Epidermal melanocyte (primary cell): ENCODE measurements at regions not wholly inside any gene's neighbourhood (a gene's known extent, or its start where the extent isn't known, plus 50 kb on each side); places are given as distances from the start of the nearest gene placed in this dataset.
"Not testable (repeated sequence)": the region's sequence is repeated elsewhere in the genome, so short reads cannot be mapped to it uniquely, and the experiment has no call there.

Experiments used
- DNase-seq: peaks from one replicate; pipeline ENCODE4 v3.0.0; 2011; ENCODE audit warnings: low spot score; ENCODE audit not compliant: insufficient read length

DNA sequence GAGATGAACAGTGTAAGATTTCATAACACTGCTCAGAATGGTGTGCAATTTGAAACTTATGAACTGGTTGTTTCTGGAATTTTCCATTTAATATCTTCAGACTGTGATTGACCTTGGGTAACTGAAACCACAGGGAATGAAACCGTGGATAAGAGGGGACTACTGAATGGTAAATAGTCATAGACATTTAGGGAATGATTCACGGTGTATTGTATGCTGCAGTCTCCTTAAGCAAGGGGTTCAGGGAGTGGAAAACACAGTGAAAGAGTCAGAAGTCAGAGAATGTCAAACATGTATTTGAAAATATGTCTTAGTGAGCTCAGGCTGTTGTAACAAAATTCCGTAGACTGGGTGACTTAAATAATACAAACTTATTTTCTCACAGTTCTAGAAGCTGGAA, 398.2 kb upstream of the DIPK2B start:
- no peak for DNase-seq

DNA sequence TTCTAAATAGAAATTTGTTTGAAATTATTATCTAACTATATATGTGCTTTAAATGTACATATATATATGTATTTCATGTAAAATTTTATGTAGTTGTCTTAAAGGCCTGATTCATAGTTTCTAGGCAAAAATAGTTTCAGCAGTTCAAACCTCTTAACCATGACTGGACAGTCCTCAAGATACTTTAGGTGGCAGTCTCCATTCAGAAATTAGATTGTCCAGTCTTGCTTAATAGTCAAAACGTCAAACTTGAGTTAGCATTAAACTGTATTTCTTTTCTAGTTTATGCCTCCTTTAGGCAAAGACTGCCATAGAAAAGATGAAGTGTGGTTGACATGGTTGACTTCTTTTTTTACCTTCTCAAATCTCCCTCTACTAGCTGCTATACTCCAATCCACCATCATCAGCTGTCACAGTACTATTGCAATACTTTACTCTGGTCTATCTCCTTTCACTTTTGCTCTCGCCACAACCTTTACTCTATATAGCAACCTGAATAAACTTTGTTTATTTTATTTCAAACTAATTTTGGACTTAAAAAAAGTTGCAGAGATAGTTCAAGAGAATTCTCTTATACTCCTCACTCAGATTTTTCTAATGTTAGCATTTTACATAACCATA, 395.6 kb upstream of the DIPK2B start:
- no peak for DNase-seq

DNA sequence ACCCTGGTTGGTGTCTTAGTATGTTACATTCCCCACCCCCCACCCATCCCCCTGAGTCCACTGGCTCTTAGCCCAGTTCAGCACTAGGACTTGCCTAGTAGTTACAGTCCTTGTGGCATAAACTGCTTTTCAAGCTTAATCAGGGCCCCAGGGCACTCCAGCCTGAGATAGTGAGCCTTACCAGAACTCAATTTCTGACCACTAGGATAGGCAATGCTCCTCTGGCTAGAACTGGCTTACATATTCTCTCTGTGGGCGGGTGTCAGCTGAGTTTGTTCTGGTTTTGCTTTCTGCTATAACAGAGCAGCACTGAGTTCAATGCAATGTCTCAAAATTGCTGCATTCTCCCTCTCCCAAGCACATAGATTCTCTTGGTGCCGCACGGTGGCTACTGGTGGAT, 391.4 kb upstream of the DIPK2B start:
- DNase-seq, result no peak

DNA sequence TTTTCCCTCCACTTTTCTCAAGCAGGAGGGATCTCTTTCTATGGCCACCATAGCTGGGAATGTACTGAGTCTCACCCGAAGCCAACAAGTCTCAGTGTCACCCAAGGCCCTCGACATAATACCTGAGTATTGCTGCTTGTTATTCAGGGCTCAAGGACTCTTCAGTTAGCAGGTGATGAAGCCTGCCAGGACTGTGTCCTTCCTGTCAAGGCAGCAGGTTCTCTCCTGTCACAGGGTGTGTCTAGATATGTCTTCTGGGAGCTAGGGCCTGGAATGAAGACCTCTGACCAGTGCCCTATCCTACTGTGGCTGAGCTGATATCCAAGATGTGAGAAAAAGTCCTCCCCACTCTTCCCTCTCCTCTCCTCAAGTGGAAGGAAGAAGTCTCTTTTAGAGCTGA, 391.0 kb upstream of the DIPK2B start:
- no peak for DNase-seq

DNA sequence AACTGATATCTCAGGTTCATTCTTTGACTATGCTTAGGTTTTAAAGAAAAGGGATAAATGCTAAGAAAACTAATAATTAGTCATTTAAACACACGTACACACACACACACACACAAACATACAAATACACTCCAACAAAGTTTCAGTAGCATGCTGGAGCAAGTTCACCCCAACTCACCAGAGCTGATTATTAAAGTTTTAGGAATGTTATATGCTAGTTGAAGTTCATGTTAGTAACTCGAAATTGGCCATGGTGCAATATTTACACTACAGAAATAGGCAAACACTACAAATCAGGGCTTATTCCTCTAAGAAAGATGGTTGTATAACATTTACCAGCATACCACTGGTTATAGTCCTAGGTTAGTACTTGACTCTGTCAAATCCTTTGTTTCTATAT, 384.0 kb upstream of the DIPK2B start:
- no peak for DNase-seq

DNA sequence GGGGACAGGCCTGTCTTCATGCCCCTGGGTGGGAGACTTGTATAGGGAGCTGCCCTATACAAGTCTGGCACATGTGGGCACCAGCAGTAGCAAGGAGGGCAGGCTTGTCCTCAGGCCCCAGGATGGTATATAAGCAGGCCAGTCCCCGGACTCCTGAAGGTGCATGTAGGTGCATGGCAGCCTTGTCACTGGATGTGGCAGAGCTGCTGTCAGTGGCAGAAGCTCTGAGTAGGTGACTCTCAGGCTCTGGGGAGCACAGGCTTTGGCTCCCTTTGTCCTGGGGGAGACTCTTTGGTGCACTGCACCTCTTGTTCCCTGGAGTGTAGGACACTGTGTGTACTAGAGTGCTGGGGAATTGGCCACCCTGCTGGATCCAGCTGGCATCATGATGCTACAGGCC, 376.7 kb upstream of the DIPK2B start:
- DNase-seq, result no peak

DNA sequence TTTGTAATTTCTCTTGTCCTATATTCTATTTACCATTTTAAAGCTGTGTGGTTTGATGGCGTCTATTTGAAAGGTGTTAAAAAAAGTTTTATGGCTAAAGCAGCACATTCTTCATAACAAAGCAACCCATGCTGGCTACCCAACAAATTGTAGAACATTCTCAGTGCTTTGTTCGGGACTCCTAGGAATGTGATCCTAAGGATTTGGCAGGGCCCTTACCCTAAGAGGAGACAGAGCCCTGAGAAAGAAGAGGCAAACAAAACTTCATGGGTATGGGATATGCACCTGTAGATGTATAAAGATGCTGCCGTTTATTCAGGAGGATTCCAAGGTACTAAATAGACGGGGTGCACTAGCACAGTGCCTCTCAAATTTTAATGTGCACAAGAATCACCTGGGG, 370.8 kb upstream of the DIPK2B start:
- no peak for DNase-seq

DNA sequence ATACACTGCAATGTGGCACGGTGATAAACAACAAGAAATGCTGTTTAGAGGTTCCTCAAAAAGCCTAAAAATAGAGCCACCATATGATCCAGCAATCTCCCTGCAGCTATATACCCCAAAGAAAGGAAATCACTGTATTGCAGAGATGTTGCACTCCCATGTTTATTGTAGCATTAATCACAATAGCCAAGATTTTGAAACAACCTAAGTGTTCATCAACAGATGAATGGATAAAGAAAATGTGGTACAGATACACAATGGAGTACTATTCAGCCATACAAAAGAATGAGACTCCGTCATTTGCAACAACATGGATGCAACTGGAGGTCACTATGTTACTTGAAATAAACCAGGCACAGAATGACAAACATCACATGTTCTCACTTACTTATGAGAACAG, 365.8 kb upstream of the DIPK2B start:
- DNase-seq, result no peak

DNA sequence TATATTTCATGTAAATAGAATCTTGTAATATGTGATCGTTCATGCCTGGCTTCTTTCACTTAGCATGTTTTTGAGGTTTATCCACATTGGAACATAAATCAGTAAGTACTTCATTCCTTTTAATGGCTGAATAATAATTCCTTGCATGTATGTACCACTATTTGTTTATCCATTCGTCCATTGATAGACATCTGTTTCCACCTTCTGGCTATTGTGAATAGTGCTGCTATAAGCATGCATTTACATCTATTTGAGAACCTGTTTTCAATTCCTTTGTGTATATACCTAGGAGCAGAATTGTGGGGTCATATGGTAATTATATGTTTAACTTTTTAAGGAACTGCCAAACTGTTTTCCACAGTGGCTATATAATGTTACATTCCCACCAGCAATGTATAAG, 356.7 kb upstream of the DIPK2B start:
- no peak for DNase-seq

DNA sequence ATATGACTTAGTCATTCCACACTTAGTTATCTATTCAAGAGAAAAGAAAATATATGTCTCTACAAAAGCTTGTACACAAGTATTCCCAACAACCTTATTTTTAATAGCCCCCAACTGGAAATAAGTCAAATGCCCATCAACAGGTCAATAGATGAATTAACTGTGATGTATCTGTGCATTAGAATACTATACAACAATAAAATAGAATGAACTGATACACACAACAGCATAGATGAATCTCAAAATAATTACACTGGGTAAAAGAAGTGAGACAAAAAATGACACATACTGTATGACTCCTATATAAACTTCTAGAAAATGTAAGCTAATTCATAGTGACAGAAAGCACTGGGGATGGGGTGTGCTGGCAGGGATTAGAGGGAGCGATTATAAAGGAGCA, 354.1 kb upstream of the DIPK2B start:
- no peak for DNase-seq

DNA sequence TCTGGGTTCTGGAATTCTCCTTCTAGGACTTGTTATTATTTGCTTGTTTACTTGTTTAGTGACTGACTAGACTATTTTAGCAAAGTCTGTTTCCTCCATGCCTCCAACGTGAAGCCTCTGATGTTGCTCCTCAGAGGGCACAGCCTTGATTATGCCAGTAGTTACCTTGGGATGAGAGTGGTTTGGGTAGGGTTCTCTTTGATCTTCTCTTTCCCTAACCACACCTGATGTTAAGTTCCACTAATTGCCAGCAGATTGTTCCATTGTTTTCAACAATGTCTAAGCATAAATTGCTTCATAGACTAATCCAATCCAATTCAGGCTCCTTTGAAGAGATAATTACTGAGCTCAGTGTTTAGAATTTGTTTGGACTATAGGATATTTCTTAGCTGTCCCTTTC, 352.7 kb upstream of the DIPK2B start:
- no peak for DNase-seq

DNA sequence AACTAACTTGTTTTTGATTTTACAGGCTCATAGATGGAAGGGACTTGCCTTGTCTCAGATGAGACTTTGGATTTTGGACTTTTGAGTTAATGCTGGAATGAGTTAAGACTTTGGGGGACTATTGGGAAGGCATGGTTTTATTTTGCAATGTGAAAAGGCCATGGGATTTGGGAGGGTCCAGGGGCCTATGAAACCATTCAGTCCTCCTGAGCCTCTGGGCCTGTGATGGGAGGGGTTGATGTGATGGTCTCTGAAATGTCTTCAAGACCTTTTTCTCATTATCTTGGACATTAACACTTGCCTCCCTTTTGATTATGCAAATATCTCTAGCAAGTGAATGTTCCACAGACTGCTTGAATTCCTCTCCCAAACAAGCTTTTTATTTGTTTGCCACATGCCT, 346.0 kb upstream of the DIPK2B start:
- DNase-seq, result not testable (repeated sequence)

DNA sequence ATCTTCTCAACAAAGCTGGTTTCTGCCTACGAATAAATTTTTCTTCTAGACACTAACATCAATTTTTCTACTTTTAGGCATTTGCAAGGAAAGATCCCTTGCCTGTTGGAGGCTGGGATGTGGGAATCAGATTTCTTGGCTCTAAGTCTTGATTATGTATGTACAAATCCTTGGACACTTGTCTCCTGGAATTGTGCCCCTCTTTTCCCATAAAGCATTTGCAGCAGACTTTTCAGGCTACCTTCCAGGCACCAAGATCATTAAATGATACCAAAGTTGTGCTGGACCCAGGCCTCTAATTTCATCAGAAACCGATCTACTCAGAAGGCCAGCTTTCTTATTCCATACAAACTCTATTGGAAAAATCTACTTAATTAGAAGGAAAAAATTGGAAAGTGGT, 339.5 kb upstream of the DIPK2B start:
- DNase-seq, result no peak

DNA sequence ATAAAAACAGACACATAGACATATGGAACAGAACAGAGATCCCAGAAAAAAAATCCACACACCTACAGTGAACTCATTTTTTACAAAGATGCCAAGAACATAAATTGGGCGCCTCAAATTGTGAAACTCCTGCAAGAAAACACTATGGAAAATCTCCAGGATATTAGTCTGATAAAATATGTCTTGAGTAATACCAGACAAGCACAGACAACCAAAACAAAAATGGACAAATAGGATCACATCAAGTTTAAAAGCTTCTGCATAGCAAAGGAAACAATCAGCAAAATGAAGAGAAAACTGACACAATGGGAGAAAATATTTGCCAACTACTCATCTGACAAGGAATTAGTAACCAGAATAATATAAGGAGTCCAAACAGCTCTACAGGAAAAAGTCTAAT, 337.3 kb upstream of the DIPK2B start:
- DNase-seq, result no peak

DNA sequence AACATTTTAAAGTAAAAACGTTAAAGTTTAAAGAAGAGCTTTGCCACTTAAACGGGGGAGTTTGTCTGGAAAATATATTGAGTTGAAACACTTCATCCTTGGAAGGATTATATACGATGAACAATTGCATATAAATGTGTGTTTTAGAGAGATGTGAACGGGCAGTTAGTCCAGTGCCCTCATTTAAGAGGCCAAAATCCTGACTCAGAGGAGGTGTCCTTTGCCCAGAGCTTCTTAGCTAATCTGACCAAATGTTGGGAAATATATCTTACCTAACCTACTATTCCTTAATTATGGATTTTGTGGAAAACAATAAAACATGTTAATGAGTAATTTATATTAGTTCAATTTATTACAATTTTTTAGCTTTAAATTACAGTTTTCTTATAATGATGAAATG, 327.2 kb upstream of the DIPK2B start:
- DNase-seq, result no peak

DNA sequence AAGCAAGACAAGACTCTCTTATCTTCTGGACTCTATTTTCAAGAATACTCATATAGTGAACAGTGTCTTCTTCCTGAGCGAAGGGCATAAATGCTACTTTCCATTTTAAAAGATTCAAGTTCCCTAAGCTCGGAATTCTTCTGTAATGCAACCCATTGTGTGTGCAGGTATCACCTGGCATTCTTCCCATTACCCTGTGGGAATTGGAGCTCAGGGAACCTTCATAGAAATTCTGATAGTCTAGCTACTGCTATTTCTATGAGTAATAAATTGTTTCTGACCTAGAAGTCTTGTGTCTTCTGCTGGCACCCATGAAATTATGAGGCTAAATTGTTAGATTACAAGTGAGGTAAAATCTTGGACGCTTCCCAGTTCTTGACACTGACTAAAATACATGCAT, 324.1 kb upstream of the DIPK2B start:
- DNase-seq, result no peak

DNA sequence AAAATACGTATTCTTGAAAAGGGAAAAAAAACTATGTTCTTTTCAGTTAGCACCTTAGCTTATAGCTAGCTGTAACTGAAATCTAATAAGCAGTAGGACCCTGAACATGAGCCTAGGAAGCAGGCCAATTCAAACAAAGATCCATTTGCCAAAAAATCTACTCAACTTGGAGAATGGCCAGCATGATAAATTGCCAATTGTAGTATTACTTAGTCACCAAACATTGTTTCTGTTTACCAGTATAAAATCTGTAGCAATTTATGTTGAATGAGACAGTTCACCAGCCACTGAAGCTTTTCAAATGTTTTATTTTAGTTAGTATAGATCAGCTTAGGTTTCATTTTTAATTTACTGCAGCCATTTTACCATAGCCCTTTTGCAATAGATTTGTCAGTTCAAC, 323.6 kb upstream of the DIPK2B start:
- no peak for DNase-seq

DNA sequence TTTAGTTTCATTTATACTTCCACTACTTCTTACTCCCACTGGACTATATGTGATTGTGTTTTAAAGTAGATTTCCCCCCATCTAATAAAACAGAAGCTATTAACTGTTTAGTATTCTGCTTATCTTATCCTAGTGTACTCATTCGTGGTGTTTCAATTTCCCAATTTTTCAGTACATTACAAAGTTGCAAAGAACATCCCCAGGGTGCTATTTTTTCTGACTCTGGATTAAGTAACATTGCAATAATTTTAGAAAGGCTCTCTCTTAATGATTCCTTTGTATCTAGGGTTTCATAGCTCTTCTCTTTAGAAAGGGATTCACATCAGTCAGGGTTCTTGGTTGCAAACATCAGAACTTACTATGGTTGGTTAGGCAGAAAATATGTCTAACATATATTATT, 317.9 kb upstream of the DIPK2B start:
- DNase-seq, result no peak

DNA sequence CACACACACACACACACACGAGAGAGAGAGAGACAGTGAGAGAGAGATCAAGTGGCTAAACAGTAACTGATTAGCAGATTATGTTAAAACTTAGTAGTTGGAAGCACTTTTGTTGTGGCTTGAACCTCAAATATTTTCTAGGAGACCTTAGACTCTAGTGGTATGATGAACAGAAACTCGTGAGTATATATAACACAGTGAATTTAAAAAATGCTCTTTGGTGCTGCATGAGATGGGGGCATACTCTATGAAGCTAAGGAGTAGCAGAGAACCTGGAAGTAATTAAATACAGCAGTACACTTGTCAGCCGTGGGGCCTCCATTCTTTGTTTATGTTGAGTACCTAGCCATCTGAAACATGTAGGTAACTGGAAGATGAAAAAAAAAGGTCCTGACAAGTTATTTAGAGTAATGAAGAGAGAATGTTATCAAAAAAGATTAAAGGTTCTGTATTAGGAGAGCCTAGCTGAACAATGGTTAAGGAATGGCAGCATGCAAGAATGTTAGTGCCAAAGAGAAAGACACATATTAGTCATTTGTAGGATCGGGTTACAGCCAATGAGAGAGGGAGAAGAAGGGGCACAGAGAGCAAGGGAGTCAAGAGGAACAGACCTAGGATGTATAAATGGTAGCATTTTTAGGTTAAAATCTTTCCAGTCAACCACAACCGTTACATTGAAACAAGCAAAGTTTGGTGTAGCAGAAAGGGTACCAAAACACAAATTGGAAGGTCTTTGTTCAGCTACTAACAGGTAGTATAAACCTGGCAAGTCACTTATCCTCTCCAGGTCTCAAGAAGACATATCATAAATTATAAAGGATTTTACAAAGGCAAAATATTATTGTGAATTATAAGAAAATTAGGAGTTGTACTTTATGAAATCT, 316.7 kb upstream of the DIPK2B start:
- DNase-seq, result no peak

DNA sequence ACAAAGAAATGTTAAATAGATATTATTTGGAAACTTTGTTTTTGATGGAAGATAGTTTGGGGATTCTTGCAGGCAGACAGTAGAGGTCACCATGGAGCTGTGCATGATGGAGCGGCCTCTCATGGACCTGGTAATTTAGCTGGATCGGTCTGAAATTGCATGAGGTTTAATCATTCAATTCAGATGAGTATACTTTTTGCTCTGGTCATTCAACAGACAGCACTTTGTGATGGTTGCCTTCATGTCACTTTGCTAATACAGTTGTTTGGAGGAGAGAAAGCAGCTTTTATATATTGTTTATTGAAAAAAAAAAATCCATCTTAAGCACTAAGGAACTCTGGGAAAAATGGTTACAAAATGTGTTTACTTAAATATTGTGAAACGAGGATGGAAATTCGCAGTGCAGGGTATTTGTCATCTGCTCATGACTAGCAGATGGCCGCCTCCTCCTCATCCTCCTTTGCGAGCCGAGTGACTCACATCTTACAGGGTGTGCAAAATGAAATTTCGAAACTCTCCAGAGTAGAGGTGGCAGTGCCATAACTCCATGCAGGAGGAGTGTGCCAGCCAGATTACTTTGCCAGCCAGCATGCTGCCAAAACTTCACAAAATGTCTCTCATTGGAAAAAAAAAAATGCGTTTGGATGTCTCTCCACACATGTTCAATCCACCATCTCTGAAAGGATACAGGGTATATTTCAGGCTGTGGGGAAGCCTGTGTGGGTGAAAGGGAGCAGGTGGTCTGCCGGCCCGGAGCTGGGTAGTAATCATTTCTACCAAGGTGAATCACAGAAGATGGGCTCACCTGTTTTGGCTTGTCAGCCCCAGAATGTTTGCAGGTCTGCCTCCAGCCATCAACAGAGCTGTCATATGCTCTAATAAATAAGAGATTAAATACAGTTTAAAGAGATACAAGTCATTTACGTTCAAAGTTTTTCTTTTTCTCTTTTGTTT, 314.9 kb upstream of the DIPK2B start:
- peak; percentile 20 for DNase-seq

DNA sequence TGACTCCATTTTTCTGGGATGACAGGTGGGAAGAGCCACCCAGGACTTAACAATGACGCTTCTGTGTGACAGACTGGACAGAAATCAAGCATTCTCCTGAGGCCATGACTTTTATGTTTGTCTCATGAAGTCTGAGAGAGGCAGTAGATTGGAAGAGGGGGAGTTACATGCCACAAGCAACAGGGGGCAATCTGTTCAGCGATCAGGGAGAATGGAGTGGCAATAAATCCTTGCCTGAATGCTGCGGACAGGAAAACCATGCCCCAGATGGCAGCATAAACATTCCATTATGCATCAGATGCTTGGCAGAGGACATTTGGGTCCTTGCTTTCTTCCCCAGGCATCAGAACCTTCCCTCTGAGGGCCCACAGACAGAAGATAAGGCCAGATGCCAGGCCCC, 312.4 kb upstream of the DIPK2B start:
- DNase-seq, result no peak

DNA sequence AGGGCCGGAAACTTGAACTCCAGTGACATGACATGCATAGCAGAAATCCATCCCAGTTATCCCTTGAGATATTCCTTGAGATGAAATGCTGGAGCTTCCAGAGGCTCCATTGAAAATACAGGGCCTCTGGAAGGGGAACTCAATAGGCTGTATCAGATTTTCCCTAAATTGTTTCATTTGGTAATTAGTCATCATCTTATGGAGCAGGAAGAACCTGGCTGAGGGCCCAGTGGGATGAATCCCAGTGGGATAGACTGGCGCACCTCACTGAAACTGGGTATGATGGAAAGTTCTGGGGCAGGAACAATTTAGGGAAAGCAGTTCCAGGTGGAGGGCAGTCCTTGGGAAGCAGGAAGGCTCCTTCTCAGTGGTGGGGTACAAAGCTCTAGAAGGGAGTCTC, 307.8 kb upstream of the DIPK2B start:
- DNase-seq, result no peak
